ENCODE measurements at regions not wholly inside any gene's neighbourhood (a gene's known extent, or its start where the extent isn't known, plus 50 kb on each side); places are given as distances from the start of the nearest gene placed in this dataset.
A peak's percentile ranks its signal among the peaks of the same experiment; 100 is the strongest.
"Not testable (repeated sequence)": the region's sequence is repeated elsewhere in the genome, so short reads cannot be mapped to it uniquely, and the experiment has no call there.

DNA sequence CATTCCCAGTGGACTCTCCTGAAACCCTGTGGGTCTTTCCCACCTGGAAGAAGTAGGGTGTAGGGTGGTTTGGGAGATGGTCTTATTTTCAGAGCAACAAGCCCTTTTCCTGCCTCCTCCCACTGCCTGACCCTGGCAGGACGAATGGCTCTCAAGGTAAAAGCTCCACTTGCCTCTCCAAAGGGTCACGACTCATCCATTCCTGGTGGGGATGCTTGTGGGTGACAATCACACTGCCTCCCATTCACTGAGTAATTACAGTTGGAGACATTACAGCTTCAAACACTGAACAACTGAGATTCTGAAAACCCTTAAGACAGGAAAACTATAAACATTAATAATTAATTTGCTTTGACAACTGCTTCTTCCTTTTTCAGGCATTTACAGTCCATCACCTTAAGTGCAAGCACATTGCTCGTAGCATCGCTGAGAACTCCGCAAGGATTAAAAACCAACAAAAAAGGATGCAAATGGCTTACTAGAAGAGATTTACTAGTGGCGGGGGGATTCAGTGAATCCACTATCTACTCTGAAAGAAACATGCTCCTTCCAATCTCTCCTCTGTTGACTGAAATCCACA is 199.6 kb upstream of the IRS2 start:
- WGBS (ENCODE audit: missing lambda C conversion rate): 84% methylated on average over 6 of the region's 6 CpGs
- TF ChIP-seq, protein P1, sequence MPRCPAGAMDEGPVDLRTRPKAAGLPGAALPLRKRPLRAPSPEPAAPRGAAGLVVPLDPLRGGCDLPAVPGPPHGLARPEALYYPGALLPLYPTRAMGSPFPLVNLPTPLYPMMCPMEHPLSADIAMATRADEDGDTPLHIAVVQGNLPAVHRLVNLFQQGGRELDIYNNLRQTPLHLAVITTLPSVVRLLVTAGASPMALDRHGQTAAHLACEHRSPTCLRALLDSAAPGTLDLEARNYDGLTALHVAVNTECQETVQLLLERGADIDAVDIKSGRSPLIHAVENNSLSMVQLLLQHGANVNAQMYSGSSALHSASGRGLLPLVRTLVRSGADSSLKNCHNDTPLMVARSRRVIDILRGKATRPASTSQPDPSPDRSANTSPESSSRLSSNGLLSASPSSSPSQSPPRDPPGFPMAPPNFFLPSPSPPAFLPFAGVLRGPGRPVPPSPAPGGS (IDR thresholded peaks at IDR 0.05): no peak
- no peak for TF ChIP-seq CBX8 (IDR thresholded peaks at IDR 0.05)
- TF ChIP-seq, protein P2, sequence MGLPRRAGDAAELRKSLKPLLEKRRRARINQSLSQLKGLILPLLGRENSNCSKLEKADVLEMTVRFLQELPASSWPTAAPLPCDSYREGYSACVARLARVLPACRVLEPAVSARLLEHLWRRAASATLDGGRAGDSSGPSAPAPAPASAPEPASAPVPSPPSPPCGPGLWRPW (IDR thresholded peaks at IDR 0.05): no peak
- no peak for TF ChIP-seq NFE2L2 (conservative IDR thresholded peaks at IDR 0.05; ENCODE audit: low read length)
- TF ChIP-seq POLR2AphosphoS2 (conservative IDR thresholded peaks at IDR 0.05; ENCODE audit: low read length): no peak
- TF ChIP-seq KDM1A (IDR thresholded peaks at IDR 0.05; ENCODE audit: low read depth): no peak
- TF ChIP-seq KDM5A (IDR thresholded peaks at IDR 0.05): no peak
- no peak for TF ChIP-seq MYC (IDR thresholded peaks at IDR 0.05; ENCODE audit: borderline replicate concordance, low read length)
- no peak for TF ChIP-seq CHD2 (IDR thresholded peaks at IDR 0.05; ENCODE audit: low read length, partially characterized antibody)
- TF ChIP-seq BHLHE40 (IDR thresholded peaks at IDR 0.05; ENCODE audit: low read depth, low read length): no peak
- TF ChIP-seq, protein P3, sequence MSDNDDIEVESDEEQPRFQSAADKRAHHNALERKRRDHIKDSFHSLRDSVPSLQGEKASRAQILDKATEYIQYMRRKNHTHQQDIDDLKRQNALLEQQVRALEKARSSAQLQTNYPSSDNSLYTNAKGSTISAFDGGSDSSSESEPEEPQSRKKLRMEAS (IDR thresholded peaks at IDR 0.05): no peak
- TF ChIP-seq FOSB (CRISPR knock-in tag; IDR thresholded peaks at IDR 0.05): no peak
- TF ChIP-seq ZFP36 (IDR thresholded peaks at IDR 0.05; ENCODE audit: borderline replicate concordance, partially characterized antibody): no peak
- DNase-seq (ENCODE audit: low read depth in 1 of 2, low spot score in 1 of 2): no peak
- no peak for ATAC-seq
- H3K27ac ChIP-seq: no peak overlapping the region
- no peak overlapping the region for H3K4me2 ChIP-seq
- H3K4me1 ChIP-seq: no peaks in the 10 kb centered on the region
- no peaks in the 10 kb centered on the region for H3K9me3 ChIP-seq
- CTCF ChIA-PET: interaction anchor here (0.7 kb wide), 1 partner anchor 10 kb away, joined by 3 read pairs; no protein-coding TSS in a partner anchor
- POLR2A ChIA-PET: no interaction called here
- H3K4me3 ChIP-seq: no peak overlapping the region
- FAIRE-seq: no peak

DNA sequence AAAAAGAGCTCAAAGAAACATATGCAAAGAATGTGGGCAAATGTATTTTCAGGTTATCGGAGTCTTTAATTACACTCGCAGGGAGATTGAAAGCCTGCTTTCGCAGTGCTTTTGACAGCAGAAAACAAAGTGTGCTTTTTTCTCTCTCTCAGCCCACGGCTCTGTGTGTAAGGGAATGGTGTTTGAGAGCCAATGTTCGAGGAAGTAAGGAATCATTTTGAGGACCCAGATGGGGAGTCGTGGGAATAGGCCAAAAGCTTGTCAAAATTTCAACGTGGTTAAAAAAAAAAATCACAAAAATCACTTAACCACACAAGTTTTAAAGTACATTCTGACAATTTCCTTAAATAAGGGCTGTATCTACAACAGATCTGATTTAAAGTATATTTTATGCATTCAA is 197.1 kb upstream of the IRS2 start:
- no peak for DNase-seq (ENCODE audit: low read depth in 1 of 2, low spot score in 1 of 2)
- H3K9me3 ChIP-seq: no peaks in the 10 kb centered on the region
- no peak overlapping the region for H3K27ac ChIP-seq
- TF ChIP-seq ZFP36 (IDR thresholded peaks at IDR 0.05; ENCODE audit: borderline replicate concordance, partially characterized antibody) (no peak), POLR2A (IDR thresholded peaks at IDR 0.05; ENCODE audit: low read length) (no peak), HEYL (CRISPR knock-in tag; IDR thresholded peaks at IDR 0.05) (no peak), TFCP2L1 (CRISPR knock-in tag; IDR thresholded peaks at IDR 0.05) (no peak), NR3C1 (IDR thresholded peaks at IDR 0.05) (no peak), JUNB (IDR thresholded peaks at IDR 0.05) (no peak), HOXA7 (CRISPR knock-in tag; IDR thresholded peaks at IDR 0.05) (no peak), RARB (CRISPR knock-in tag; IDR thresholded peaks at IDR 0.05) (no peak), EHF (CRISPR knock-in tag; IDR thresholded peaks at IDR 0.05) (no peak)
- TF ChIP-seq, protein P4, sequence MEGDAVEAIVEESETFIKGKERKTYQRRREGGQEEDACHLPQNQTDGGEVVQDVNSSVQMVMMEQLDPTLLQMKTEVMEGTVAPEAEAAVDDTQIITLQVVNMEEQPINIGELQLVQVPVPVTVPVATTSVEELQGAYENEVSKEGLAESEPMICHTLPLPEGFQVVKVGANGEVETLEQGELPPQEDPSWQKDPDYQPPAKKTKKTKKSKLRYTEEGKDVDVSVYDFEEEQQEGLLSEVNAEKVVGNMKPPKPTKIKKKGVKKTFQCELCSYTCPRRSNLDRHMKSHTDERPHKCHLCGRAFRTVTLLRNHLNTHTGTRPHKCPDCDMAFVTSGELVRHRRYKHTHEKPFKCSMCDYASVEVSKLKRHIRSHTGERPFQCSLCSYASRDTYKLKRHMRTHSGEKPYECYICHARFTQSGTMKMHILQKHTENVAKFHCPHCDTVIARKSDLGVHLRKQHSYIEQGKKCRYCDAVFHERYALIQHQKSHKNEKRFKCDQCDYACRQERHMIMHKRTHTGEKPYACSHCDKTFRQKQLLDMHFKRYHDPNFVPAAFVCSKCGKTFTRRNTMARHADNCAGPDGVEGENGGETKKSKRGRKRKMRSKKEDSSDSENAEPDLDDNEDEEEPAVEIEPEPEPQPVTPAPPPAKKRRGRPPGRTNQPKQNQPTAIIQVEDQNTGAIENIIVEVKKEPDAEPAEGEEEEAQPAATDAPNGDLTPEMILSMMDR (IDR thresholded peaks at IDR 0.05): no peak
- TF ChIP-seq, protein P2 (IDR thresholded peaks at IDR 0.05): no peak
- no peak for FAIRE-seq
- 73% methylated on average over 7 of the region's 7 CpGs for WGBS (ENCODE audit: missing lambda C conversion rate)
- ChIA-PET CTCF (no interaction called here), POLR2A (no interaction called here)
- no peaks in the 10 kb centered on the region for H3K4me1 ChIP-seq
- ATAC-seq: no peak
- no peak overlapping the region for H3K4me2 ChIP-seq
- no peak overlapping the region for H3K4me3 ChIP-seq

DNA sequence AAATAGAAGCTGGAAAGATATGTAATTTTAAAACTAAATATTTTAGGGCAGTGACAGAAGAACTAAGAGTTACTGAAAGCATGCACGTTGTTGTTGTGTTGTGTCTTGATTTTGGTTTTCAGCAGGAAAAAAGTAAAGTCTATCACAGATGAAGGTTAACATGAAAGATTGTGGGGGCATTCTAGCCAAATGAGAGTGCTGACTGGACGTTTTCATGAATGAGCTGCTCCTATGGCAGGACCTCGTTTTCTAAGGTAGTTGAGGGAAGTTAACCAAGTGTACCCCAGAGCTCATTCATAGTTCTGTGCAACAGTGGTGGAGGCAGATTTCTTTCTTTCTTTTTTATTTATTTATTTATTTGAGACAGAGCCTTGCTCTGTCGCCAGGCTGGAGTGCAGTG is 194.6 kb upstream of the IRS2 start:
- Histone ChIP-seq H3K4me2 (no peak overlapping the region), H3K9me3 (no peaks in the 10 kb centered on the region), H3K4me3 (no peak overlapping the region), H3K4me1 (no peaks in the 10 kb centered on the region), H3K27ac (no peak overlapping the region)
- no peak for TF ChIP-seq FOSB (CRISPR knock-in tag; IDR thresholded peaks at IDR 0.05)
- peak; percentile 62 for TF ChIP-seq MAFK (IDR thresholded peaks at IDR 0.05; ENCODE audit: partially characterized antibody)
- DNase-seq (ENCODE audit: low read depth in 1 of 2, low spot score in 1 of 2) (no peak), ATAC-seq (no peak), FAIRE-seq (no peak)
- WGBS (ENCODE audit: missing lambda C conversion rate): 73% methylated on average over 4 of the region's 4 CpGs
- ChIA-PET CTCF (interaction anchor here (1.0 to 1.2 kb wide), 2 partner anchors 19 to 1066 kb away, joined by 3 to 4 read pairs; no protein-coding TSS in a partner anchor), POLR2A (no interaction called here)

DNA sequence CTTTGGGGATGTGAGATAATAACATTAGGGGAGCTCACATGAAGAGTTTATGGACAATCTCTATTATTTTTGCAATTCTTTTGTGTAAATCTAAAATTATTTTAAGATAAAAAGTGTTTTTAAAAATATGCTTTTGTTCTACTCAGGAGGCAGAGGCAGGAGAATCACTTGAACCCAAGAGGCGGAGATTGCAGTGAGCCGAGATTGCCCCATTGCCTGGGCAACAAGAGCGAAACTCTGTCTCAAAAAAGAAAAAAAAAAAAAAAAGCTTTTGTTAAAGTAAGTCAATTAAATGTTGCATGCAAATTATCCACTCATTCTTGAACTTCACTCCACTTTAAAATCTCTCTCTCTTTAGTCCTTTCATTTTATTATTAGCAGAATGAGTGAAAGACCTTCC is 193.3 kb upstream of the IRS2 start:
- WGBS (ENCODE audit: missing lambda C conversion rate): 94% methylated on average over 3 of the region's 3 CpGs
- H3K4me1 ChIP-seq; ATAC-seq; H3K4me2 ChIP-seq; CTCF ChIA-PET; H3K4me3 ChIP-seq; POLR2A ChIA-PET; DNase-seq (ENCODE audit: low read depth in 1 of 2, low spot score in 1 of 2); H3K9me3 ChIP-seq; H3K27ac ChIP-seq; FAIRE-seq: not testable (repeated sequence)

Measured in A549 (cell line).